ENCODE measurements at regions not wholly inside any gene's neighbourhood (a gene's known extent, or its start where the extent isn't known, plus 50 kb on each side); places are given as distances from the start of the nearest gene placed in this dataset.
"Not testable (repeated sequence)": the region's sequence is repeated elsewhere in the genome, so short reads cannot be mapped to it uniquely, and the experiment has no call there.

DNA sequence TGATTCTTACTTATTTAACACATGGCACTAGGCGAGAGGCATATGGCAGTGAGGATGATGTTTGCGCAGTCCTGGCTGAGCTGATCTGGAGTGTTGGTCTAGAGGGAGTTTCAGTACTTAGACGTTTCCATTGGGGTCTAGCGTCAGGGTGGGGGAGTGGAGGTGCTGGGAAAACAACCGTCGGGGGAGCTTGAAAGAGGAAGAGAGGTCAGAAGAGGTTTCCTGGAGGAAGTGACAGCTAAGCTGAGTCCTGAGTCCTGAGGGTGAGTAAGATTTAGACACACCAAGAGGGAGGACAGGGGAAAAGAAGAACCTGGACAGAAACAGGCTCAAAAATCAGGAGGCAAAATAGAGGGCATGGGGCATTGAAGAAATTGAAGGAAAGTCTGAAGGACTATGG lies 81.4 kb downstream of the ALOX5AP start:
- DNase-seq, result peak; percentile 69

DNA sequence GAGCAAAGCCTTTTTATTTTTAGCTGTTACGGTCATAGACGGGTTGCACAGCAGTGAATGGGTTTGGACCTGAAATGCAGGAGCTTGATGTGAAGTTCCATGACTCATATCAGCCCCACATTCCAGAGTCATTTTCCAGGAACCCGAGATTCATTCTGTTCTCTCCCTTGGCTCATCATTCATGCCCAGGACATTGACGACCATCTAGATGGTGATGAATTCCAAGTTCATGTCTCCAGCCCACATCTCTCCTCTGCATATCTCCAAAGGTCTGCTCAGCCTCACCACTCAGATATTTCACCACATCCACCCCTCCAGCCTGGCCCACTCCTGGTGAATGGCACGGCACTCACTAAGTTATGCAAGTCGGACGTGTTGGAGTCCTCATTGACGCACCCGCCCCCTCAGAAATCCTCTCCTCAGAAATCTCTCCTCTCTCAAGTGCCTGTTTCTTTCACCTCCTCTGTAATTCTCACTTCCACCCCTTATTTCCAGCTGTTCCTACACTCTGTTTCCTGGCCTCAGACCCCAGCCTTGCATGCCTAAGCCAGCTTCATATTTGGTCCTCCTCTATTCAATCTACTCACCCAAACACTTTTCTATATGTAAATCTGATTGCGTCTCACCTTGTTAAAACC lies 83.1 kb downstream of the ALOX5AP start:
- DNase-seq, result no peak

DNA sequence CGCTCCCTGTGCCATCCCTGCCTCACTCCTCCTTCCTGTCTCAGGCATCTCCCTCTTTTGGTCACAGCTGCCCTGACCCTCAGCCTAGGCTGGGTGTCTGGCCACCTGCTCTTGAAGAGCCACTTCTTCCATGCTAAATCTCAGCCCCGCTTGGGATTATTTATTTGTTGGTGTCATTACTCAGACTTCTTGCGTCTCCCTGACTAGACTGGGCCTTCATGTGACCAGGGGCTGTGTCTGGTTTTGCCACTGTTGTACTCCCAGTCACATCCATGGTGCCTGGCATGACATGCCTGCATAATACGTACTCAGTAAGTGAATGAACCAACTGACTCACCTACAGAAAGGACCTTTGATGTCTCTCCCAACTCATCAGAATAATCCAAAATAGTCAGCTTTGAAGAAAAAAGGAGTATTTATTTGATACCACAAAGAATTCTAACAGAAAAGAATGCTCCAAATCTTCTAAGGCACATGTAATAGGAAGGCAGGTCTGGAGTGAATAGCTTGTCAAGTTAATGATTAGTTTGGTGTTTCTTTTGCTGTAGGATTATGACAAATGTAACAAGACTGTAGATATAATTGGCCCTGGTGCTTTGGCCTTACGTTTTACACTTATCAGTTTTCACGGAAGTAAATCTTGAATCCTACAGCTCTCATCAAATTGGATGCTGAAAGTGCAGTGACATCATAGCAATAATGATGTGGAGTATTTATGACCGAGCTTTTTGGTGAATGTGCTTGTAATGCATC lies 84.0 kb downstream of the ALOX5AP start:
- DNase-seq, result no peak

DNA sequence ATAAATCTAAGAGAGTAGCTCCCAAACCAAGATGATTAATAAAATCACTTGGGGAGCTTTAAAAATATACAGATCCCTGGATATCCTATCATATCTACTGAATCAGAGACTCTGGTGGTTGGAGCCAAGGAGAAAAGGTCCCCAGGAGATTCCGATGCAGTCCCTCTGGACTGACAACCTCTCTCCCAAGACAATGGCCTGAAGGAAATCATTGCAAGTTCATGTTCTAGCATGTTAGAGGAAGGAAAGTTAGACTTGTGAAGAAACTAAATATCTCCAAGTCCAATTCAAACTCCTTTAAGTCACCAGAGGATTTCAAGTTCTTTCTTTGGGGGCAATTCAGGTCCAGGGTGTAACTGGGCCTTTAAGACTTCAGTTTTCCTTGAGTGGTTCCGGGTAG lies 84.7 kb upstream of the MEDAG start:
- DNase-seq, result no peak

DNA sequence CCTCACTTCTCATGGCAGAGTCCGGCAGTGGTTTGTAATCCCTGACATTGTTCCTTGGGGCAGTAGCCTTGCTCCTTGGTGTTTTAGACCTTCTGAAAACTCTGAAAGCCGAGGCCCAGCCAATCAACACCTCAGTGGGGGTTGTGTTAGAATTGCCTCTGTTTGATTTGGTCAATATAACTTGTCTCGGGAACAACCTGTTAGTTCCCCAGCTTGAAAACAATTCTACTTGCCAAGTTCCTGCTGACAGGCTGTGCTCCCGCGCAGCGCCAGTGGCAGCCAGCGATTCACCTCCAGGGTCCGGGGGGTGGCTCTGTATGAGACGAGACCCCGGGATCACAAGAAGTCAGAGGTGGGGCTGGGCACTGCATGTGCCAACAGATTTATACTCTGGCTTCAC lies 81.4 kb upstream of the MEDAG start:
- DNase-seq, result no peak

- no peak for DNase-seq
Measured at GRCh38 chr13:30826911-30827577, 79.0 kb upstream of the MEDAG start.

- no peak for DNase-seq
Measured at GRCh38 chr13:30827578-30827925, 78.5 kb upstream of the MEDAG start.

GRCh38 chr13:30829145-30829832 lies 76.8 kb upstream of the MEDAG start:
- DNase-seq, result peak; percentile 24

- no peak for DNase-seq
Measured at GRCh38 chr13:30829833-30830637, 76.0 kb upstream of the MEDAG start.

GRCh38 chr13:30830638-30830965 lies 75.5 kb upstream of the MEDAG start:
- DNase-seq, result no peak

DNA sequence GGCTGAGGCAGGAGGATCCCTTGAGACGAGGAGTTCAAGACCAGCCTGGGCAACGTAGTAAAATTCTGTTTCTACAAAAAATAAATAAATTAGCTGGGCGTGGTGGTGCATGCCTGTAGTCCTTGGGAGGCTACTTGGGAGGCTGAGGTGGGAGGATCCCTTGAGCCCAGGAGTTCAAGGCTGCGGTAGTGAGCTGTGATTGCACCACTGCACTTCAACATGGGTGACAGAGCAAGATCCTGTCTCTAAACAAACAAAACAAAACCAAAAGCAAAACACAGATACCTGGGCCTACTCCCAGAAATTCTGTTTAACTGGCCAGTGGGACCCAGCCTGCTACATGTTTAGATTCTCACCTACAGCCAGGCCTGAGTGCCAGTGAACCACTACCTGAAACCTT lies 74.6 kb upstream of the MEDAG start:
- no peak for DNase-seq

GRCh38 chr13:30832377-30832776 lies 73.7 kb upstream of the MEDAG start:
- no peak for DNase-seq

DNA sequence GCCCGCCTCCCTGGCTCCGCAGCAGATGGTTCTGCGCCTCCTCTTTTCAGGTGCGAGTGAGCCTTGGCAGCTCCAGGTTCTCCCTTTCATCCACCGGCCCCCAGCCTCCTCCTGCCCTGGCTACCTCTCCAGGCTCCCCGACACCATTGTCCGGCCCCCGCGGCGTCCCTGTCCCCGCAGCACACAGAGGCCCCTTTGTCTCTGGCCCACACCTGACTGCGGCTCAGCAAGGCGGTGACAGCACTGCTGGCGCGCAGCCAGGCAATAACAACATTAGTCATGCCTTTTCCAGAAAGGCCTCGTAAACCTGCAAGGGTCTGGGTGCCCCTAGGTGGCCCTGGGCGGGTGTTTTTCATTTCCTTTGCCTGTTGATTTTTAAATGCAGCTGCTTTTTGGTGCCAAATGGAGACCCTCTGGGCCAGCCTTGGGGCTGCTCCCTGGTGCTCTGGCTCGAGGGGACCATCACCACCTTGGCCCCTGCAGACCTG lies 73.2 kb upstream of the MEDAG start:
- DNase-seq, result no peak

DNA sequence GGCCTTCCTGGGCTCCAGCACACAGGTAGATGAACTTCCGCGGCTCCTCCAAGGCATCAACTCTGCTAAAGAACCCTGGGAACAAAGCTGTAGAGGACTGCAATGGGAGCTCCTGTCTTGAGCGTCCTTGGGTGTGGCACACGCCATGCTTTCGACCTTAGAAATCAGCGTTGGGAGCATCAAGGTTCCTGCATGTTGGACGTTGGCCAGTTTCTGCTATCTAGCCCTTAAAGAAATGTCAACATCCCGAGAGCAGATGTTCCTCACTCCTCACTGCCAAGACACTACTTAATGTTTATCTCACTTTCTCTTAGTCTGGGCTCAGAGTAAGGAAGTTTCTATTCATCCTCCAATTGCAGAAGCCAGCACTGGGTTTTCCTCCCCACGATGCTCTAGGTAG lies 70.6 kb upstream of the MEDAG start:
- DNase-seq, result no peak

DNA sequence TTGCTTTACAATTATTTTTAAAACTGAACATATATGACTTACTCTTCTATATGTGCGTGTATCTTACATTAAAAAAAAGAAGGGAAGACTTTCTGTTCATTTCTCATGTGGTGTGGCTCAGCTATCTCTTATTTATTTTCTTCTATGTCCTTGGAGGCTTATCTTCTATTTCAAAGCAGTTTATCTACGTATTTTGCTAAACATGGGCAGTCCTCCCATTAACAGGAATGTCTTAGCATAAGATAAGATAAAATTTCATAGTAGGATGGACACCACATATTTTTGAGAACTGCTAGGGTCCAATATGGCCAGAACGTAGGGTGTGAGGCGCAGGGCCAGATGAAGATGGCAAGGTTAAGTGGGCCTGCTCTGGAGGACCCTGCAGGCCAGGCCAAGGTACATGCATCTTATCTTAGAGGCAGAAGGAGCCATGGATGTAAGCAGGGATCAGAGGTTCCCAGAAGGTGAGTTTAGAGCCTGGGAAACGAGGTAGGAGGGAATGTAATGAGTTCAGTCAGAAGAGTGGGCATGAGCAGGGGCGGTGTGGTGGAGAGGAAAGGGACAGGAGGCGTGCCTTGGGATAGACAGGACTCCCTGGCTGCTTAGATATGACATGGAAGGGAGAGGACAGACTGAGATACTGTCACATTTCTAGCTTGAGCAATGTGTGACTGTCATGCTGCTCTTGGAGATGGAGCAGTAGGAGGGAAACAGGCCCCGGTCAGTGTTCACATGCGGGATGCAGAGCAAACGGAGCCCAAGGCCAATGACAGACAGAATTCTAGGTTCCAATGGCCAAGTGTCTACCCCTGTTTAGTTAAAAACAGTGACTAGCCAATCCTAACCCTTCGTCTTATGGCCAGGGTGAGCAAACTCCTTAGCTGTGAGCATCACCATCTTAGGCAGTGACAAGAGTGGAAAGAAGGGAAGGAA lies 68.6 kb upstream of the MEDAG start:
- DNase-seq, result no peak

DNA sequence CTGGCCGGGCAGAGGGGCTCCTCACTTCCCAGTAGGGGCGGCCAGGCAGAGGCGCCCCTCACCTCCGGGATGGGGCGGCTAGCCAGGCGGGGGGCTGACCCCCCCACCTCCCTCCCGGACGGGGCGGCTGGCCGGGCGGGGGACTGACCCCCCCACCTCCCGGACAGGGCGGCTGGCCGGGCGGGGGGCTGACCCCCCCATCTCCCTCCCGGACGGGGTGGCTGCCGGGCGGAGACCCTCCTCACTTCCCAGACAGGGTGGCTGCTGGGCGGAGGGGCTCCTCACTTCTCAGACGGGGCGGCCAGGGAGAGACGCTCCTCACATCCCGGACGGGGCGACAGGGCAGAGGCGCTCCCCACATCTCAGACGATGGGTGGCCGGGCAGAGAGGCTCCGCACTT lies 66.4 kb upstream of the MEDAG start:
- DNase-seq, result not testable (repeated sequence)

- no peak for DNase-seq
Measured at GRCh38 chr13:30840515-30840914, 65.6 kb upstream of the MEDAG start.

DNA sequence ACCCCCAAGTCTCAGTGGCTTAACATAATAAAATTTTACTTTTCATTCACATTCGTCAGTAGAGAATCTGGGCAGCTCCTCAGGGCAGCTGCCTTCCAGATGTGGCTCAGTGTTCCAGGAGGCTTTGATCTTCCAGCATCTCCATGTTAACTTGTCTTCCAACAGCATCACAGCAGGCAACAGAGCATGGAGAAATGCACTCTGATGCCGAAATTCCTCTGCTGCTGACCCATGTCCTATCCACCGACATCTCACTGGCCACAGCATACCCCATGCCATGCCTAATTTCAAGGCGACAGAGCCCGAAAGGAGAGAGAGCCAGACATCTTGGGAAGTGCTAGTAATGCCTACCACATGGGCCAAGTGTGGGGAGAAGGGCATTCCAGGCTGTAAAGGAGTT lies 64.9 kb upstream of the MEDAG start:
- DNase-seq, result no peak

DNA sequence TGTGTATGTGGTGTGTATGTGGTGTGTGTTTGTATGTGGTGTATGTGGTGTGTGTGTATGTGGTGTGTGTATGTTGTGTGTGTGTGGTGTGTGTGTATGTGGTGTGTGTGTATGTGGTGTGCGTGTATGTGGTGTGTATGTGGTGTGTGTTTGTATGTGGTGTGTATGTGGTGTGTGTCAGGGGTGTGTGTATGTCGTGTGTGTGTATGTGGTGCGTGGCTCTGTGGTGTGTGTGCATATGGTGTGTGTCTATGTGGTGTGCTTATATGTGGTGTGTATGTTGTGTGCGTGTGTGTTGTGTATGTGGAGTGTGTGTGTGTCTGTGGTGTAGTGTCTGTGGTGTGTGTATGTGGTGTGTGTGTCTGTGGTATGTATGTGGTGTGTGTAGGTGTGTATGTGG lies 62.5 kb upstream of the MEDAG start:
- DNase-seq, result no peak

DNA sequence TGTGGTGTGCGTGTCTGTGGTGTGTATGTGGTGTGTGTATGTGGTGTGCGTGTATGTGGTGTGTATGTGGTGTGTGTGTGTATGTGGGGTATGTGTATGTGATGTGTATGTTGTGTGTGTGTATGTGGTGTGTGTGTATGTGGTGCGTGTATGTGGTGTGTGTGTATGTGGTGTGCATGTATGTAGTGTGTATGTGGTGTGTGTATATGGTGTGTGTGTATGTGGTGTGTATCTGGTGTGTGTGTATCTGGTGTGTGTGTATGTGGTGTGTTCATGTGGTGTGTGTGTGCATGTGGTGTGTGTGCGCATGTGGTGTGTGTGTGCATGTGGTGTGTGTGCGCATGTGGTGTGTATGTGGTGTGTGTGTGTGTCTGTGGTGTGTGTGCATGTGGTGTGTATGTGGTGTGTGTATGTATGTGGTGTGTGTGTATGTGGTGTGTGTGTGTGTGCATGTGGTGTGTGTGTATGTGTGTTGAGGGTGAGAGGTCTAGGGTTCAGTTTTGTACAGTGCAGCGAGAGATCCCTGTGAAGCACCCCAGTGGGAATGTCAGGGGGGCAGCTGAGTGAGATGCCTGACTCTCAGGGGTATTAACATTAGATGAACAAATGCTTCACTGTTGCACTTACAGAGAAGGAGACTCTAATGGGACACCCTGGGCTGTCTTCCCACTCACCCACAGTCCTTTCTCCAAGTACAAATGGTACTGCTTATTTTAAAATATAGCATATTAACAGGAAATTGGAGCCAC lies 61.3 kb upstream of the MEDAG start:
- DNase-seq, result no peak

Measured in MV-4-11 (cell line).